ENCODE measurements at regions not wholly inside any gene's neighbourhood (a gene's known extent, or its start where the extent isn't known, plus 50 kb on each side); places are given as distances from the start of the nearest gene placed in this dataset.

DNA sequence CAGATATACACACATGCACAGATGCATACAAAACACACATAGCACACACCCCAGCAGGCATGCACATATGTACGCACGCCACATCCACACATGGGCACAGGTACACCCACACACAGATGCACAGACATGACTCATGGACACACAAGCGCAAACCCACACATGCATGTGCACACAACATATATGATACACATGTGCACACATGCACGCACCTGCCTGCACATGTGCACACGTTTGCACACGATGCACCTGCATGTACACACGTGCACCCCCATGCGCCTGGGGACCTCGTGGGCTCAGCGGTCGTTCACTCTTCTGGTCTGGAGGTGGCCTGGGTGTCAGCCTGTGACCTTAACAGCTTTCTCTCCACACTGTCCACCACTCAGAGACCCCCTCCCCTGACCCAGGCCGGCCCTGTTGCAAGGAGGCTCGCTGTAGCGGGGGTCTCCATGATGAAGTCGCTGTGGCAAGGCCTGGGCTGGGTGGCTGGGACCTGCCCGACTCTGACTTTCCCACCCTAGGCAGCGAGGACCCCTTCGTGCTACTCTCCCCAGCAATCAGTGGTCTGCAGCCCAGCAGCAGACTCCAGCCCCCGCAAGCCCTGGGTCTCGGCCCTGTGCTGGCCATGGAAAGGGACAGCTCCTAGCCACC, 92.1 kb upstream of the TTC34 start:
- Histone ChIP-seq H3K27me3 (ENCODE audit: insufficient read depth, low read length) (no peaks in the 10 kb centered on the region), H3K36me3 (ENCODE audit: insufficient read depth, low read length) (no peaks in the 10 kb centered on the region), H3K9me3 (ENCODE audit: low read depth, low read length) (peaks cover 10% of the 10 kb centered on the region), H3K4me1 (ENCODE audit: insufficient read depth, low read length) (no peaks in the 10 kb centered on the region), H4K20me1 (ENCODE audit: insufficient read depth, low read length) (no peaks in the 10 kb centered on the region), H3K79me2 (ENCODE audit: insufficient read depth, low read length) (no peaks in the 10 kb centered on the region), H3K4me2 (ENCODE audit: insufficient read depth, low read length) (no peak overlapping the region), H2AFZ (ENCODE audit: low read length) (no peak overlapping the region), H3K4me3 (ENCODE audit: insufficient read depth, low read length) (no peak overlapping the region), H3K27ac (ENCODE audit: low read depth, low read length) (no peak overlapping the region)
- TF ChIP-seq, protein P1, sequence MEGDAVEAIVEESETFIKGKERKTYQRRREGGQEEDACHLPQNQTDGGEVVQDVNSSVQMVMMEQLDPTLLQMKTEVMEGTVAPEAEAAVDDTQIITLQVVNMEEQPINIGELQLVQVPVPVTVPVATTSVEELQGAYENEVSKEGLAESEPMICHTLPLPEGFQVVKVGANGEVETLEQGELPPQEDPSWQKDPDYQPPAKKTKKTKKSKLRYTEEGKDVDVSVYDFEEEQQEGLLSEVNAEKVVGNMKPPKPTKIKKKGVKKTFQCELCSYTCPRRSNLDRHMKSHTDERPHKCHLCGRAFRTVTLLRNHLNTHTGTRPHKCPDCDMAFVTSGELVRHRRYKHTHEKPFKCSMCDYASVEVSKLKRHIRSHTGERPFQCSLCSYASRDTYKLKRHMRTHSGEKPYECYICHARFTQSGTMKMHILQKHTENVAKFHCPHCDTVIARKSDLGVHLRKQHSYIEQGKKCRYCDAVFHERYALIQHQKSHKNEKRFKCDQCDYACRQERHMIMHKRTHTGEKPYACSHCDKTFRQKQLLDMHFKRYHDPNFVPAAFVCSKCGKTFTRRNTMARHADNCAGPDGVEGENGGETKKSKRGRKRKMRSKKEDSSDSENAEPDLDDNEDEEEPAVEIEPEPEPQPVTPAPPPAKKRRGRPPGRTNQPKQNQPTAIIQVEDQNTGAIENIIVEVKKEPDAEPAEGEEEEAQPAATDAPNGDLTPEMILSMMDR (IDR thresholded peaks at IDR 0.05; ENCODE audit: extremely low read depth, low read depth, low read length) = no peak
- no peak for DNase-seq (ENCODE audit: insufficient read length, low spot score, missing footprints)

DNA sequence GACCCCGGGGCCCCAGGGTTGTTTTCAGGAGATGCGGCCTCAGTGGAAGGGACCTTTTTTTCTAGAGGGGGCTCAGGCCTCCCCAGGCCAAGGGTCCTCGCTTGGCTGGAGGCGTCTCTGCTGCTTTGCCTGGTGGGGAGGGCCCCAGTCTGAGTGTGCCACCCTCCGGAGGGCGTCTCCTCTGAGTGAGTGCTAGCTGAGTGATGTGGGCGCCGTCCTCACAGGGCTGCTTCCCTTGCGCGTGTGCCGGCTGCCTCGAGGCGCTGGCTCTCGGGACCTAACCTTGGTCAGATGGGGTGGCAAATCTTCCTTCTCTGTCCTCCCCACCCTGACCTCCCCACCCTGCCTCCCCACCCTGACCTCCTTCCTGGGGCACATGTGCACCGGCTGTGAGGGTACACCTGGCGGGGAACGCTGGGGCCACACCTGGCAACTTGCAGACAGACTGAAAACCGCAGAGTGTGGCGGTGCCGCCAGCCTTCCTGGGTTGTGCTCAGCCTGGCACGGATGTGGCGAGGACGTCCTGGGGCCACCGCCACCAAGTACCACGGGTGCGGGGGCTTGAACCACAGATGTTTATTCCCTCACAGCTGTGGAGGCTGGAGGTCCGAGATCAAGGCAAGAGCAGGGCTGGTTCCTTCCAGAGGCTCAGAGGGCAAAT, 93.0 kb upstream of the TTC34 start:
- no peak overlapping the region for H2AFZ ChIP-seq (ENCODE audit: low read length)
- no peaks in the 10 kb centered on the region for H3K79me2 ChIP-seq (ENCODE audit: insufficient read depth, low read length)
- no peak overlapping the region for H3K4me3 ChIP-seq (ENCODE audit: insufficient read depth, low read length)
- no peaks in the 10 kb centered on the region for H3K27me3 ChIP-seq (ENCODE audit: insufficient read depth, low read length)
- no peaks in the 10 kb centered on the region for H4K20me1 ChIP-seq (ENCODE audit: insufficient read depth, low read length)
- no peak overlapping the region for H3K4me2 ChIP-seq (ENCODE audit: insufficient read depth, low read length)
- TF ChIP-seq, protein P1 (IDR thresholded peaks at IDR 0.05; ENCODE audit: extremely low read depth, low read depth, low read length) = no peak
- no peaks in the 10 kb centered on the region for H3K36me3 ChIP-seq (ENCODE audit: insufficient read depth, low read length)
- DNase-seq (ENCODE audit: insufficient read length, low spot score, missing footprints) = no peak
- H3K9me3 ChIP-seq (ENCODE audit: low read depth, low read length) = peaks cover 10% of the 10 kb centered on the region
- H3K4me1 ChIP-seq (ENCODE audit: insufficient read depth, low read length) = no peaks in the 10 kb centered on the region
- no peak overlapping the region for H3K27ac ChIP-seq (ENCODE audit: low read depth, low read length)

DNA sequence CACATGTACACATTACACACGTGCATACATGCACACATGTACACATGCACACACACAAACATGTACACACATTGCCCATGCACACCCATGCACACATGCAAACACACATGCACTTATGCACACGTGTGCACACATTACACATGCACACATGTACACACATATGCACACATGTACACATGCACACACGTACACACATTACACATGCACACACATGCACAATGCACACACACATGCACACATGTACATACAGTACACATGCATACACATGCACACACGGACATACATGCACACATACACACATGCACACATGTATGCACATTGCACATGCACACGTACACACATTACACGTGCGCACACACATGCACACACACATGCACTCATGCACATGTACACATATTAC, 95.3 kb upstream of the TTC34 start:
- H3K9me3 ChIP-seq (ENCODE audit: low read depth, low read length) = peaks cover 10% of the 10 kb centered on the region
- no peak overlapping the region for H3K4me3 ChIP-seq (ENCODE audit: insufficient read depth, low read length)

DNA sequence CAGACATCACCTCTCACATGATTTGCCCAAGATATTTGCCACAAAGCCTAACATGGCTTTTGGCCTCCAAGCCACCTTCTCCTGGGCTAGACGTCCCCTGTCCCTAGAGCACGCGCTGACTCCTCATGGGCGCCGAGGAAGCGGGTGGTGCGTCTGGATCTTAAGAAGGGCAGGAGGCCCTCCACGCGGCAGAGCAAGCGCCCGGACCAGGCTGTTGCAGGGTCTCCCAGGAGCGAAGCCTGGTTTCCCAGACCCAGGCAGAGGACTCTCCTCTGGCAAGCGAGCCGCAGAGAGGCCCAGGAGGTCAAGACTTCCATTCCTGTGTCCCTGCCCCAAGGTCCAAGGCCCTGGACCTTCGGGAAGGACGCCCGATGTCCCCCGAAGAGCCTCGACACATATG, 101.7 kb upstream of the TTC34 start:
- Histone ChIP-seq H3K9me3 (ENCODE audit: low read depth, low read length) (no peaks in the 10 kb centered on the region), H4K20me1 (ENCODE audit: insufficient read depth, low read length) (no peaks in the 10 kb centered on the region), H3K36me3 (ENCODE audit: insufficient read depth, low read length) (no peaks in the 10 kb centered on the region), H3K4me1 (ENCODE audit: insufficient read depth, low read length) (no peaks in the 10 kb centered on the region), H2AFZ (ENCODE audit: low read length) (no peak overlapping the region), H3K79me2 (ENCODE audit: insufficient read depth, low read length) (no peaks in the 10 kb centered on the region), H3K27me3 (ENCODE audit: insufficient read depth, low read length) (no peaks in the 10 kb centered on the region), H3K27ac (ENCODE audit: low read depth, low read length) (no peak overlapping the region), H3K4me2 (ENCODE audit: insufficient read depth, low read length) (no peak overlapping the region), H3K4me3 (ENCODE audit: insufficient read depth, low read length) (no peak overlapping the region)
- TF ChIP-seq, protein P1 (IDR thresholded peaks at IDR 0.05; ENCODE audit: extremely low read depth, low read depth, low read length) = no peak
- no peak for DNase-seq (ENCODE audit: insufficient read length, low spot score, missing footprints)

More for the DNA sequence above, 95.3 kb upstream of the TTC34 start:
- no peak overlapping the region for H3K27ac ChIP-seq (ENCODE audit: low read depth, low read length)
- H3K4me1 ChIP-seq (ENCODE audit: insufficient read depth, low read length) = no peaks in the 10 kb centered on the region
- no peaks in the 10 kb centered on the region for H3K36me3 ChIP-seq (ENCODE audit: insufficient read depth, low read length)
- H2AFZ ChIP-seq (ENCODE audit: low read length) = no peak overlapping the region
- H4K20me1 ChIP-seq (ENCODE audit: insufficient read depth, low read length) = no peaks in the 10 kb centered on the region
- no peak overlapping the region for H3K4me2 ChIP-seq (ENCODE audit: insufficient read depth, low read length)
- no peaks in the 10 kb centered on the region for H3K27me3 ChIP-seq (ENCODE audit: insufficient read depth, low read length)
- TF ChIP-seq, protein P1 (IDR thresholded peaks at IDR 0.05; ENCODE audit: extremely low read depth, low read depth, low read length) = no peak
- H3K79me2 ChIP-seq (ENCODE audit: insufficient read depth, low read length) = no peaks in the 10 kb centered on the region
- no peak for DNase-seq (ENCODE audit: insufficient read length, low spot score, missing footprints)
